Uterus (tissue), 3 donors: ENCODE measurements at regions not wholly inside any gene's neighbourhood (a gene's known extent, or its start where the extent isn't known, plus 50 kb on each side); places are given as distances from the start of the nearest gene placed in this dataset.
A peak's percentile ranks its signal among the peaks of the same experiment; 100 is the strongest.

ENCODE experiments used
- DNase-seq, 2 donors: peaks; one replicate each; pipeline ENCODE4 v3.0.0-alpha.2; 2019 to 2020
- H3K27ac ChIP-seq, 2 donors: fragments of 200-600 bp; sonication (generic); 1 replicate in 1 of 2; 2 replicates in 1 of 2; pipeline ENCODE4 v1.5.1; 2016 to 2018
- H3K27me3 ChIP-seq, 2 donors: fragments of 200-600 bp; sonication (generic); one replicate each; pipeline ENCODE4 v1.5.1; 2018 to 2019; ENCODE audit warnings: control low read depth in 1 of 2
- H3K36me3 ChIP-seq, 2 donors: fragments of 200-600 bp; sonication (generic); one replicate each; pipeline ENCODE4 v1.5.1; 2019; ENCODE audit warnings: control low read depth in 1 of 2
- H3K4me1 ChIP-seq, 2 donors: fragments of 200-600 bp; sonication (generic); one replicate each; pipeline ENCODE4 v1.5.1; 2018 to 2019; ENCODE audit warnings: control low read depth in 1 of 2
- H3K4me3 ChIP-seq, 2 donors: fragments of 200-600 bp; sonication (generic); 1 replicate in 1 of 2; 2 replicates in 1 of 2; pipeline ENCODE4 v1.5.1; 2018 to 2019; ENCODE audit warnings: mild to moderate bottlenecking in 1 of 2
- H3K9me3 ChIP-seq, 2 donors: fragments of 200-600 bp; sonication (generic); one replicate each; pipeline ENCODE4 v1.5.1; 2019; ENCODE audit warnings: control low read depth in 1 of 2
- CTCF ChIP-seq, 4 experiments: fragments of 200-600 bp in 2 of 4; fragments of 450-650 bp in 2 of 4; sonication (generic) in 2 of 4; IDR thresholded peaks; one replicate each; pipeline ENCODE4 v1.5.1; 2016 to 2019; ENCODE audit warnings: antibody characterized with exemption in 4 of 4, mild to moderate bottlenecking in 2 of 4, moderate library complexity in 1 of 4
- POLR2A ChIP-seq, 2 donors: fragments of 450-650 bp; IDR thresholded peaks; one replicate each; pipeline ENCODE4 v1.6.1; 2016; ENCODE audit warnings: antibody characterized with exemption in 2 of 2, mild to moderate bottlenecking in 1 of 2, moderate library complexity in 1 of 2
- intact Hi-C: fragments of 100-400 bp; cut with DNase I; formaldehyde crosslinking; loops from one replicate; pipeline ENCODE4 v1.15.1; 2023; ENCODE audit warnings: low total_unique reads
- donor health status: DM: yes; HTN: yes; CAD: no.

GRCh38 chr11:116276051-116277044, 496.4 kb downstream of the BUD13 start:
- H3K36me3 ChIP-seq, result no peaks in the 10 kb centered on the region
- DNase-seq, result peak; percentile 62 to 63
- H3K4me1 ChIP-seq, result no peaks in the 10 kb centered on the region
- no peaks in the 10 kb centered on the region for H3K9me3 ChIP-seq
- no peak for TF ChIP-seq POLR2A (IDR thresholded peaks at IDR 0.05)
- peak; percentile 92 to 98 (median 93) for TF ChIP-seq CTCF (IDR thresholded peaks at IDR 0.05)
- intact Hi-C loops, result no loop called here
- H3K27ac ChIP-seq, result no peak overlapping the region
- H3K27me3 ChIP-seq, result no peaks in the 10 kb centered on the region
- H3K4me3 ChIP-seq, result peak overlapping the region in 1 of 2 donors; percentile 19

- intact Hi-C loops, result no loop called here
- DNase-seq, result peak in 1 of 2 donors; percentile 20
- H3K27me3 ChIP-seq, result no peaks in the 10 kb centered on the region
These were observed 497.2 kb downstream of the BUD13 start for GRCh38 chr11:116275635-116276034.

GRCh38 chr11:116274521-116274920, 498.3 kb downstream of the BUD13 start:
- Histone ChIP-seq H3K36me3 (no peaks in the 10 kb centered on the region), H3K27ac (no peak overlapping the region), H3K27me3 (no peaks in the 10 kb centered on the region), H3K4me3 (no peak overlapping the region), H3K9me3 (no peaks in the 10 kb centered on the region), H3K4me1 (no peaks in the 10 kb centered on the region)
- intact Hi-C loops, result no loop called here
- no peak for TF ChIP-seq POLR2A (IDR thresholded peaks at IDR 0.05)
- no peak for TF ChIP-seq CTCF (IDR thresholded peaks at IDR 0.05)
- DNase-seq, result no peak

More at GRCh38 chr11:116275635-116276034, 497.2 kb downstream of the BUD13 start:
- no peak overlapping the region for H3K4me3 ChIP-seq
- no peak overlapping the region for H3K27ac ChIP-seq
- no peaks in the 10 kb centered on the region for H3K36me3 ChIP-seq
- H3K4me1 ChIP-seq, result no peaks in the 10 kb centered on the region
- H3K9me3 ChIP-seq, result no peaks in the 10 kb centered on the region
- TF ChIP-seq POLR2A (IDR thresholded peaks at IDR 0.05), result no peak
- TF ChIP-seq CTCF (IDR thresholded peaks at IDR 0.05), result no peak

GRCh38 chr11:116272181-116272789, 500.5 kb downstream of the BUD13 start:
- H3K4me3 ChIP-seq, result no peak overlapping the region
- TF ChIP-seq CTCF (IDR thresholded peaks at IDR 0.05) (no peak), POLR2A (IDR thresholded peaks at IDR 0.05) (no peak)
- intact Hi-C loops, result no loop called here
- H3K36me3 ChIP-seq, result no peaks in the 10 kb centered on the region
- no peak overlapping the region for H3K27ac ChIP-seq
- DNase-seq, result no peak
- peaks cover 0 to 2% of the 10 kb centered on the region in 2 donors for H3K27me3 ChIP-seq
- H3K4me1 ChIP-seq, result no peaks in the 10 kb centered on the region
- no peaks in the 10 kb centered on the region for H3K9me3 ChIP-seq

GRCh38 chr11:116271479-116271878, 501.3 kb downstream of the BUD13 start:
- no peaks in the 10 kb centered on the region for H3K36me3 ChIP-seq
- no peak for TF ChIP-seq CTCF (IDR thresholded peaks at IDR 0.05)
- no peak for TF ChIP-seq POLR2A (IDR thresholded peaks at IDR 0.05)
- H3K27me3 ChIP-seq, result peaks cover 0 to 3% of the 10 kb centered on the region in 2 donors
- intact Hi-C loops, result no loop called here
- no peak overlapping the region for H3K4me3 ChIP-seq
- no peaks in the 10 kb centered on the region for H3K9me3 ChIP-seq
- no peak overlapping the region for H3K27ac ChIP-seq
- no peak for DNase-seq
- H3K4me1 ChIP-seq, result no peaks in the 10 kb centered on the region
